Activated CD4-positive, alpha-beta memory T cell treated with anti-CD3 and anti-CD28 coated beads, Interleukin-2, amount 10 ng/mL, durations not matched to agents 7 days and 5 days (primary cell): ENCODE measurements at regions not wholly inside any gene's neighbourhood (a gene's known extent, or its start where the extent isn't known, plus 50 kb on each side); places are given as distances from the start of the nearest gene placed in this dataset.

ENCODE experiments used
- CTCF ChIA-PET: fragments of 350-600 bp; sonication (Branson Sonifier 250); formaldehyde crosslinking; loops from one replicate; lab custom pipeline; 2021; ENCODE audit warnings: antibody characterized with exemption, inconsistent platforms; lab: Charles Lee
- POLR2A ChIA-PET: fragments of 350-600 bp; sonication (Branson Sonifier 250); formaldehyde crosslinking; loops from one replicate; lab custom pipeline; 2021; ENCODE audit warnings: antibody characterized with exemption; lab: Charles Lee
- DNase-seq: peaks from one replicate; pipeline ENCODE4 v3.0.0-alpha.2; 2020
- H3K27ac Mint-ChIP-seq: one replicate; pipeline ENCODE4 v1.8.0; 2021; ENCODE audit warnings: mild to moderate bottlenecking, mixed read lengths
- H3K27me3 Mint-ChIP-seq: one replicate; pipeline ENCODE4 v1.8.0; 2021; ENCODE audit warnings: mixed read lengths
- H3K36me3 Mint-ChIP-seq: one replicate; pipeline ENCODE4 v1.8.0; 2021; ENCODE audit warnings: low read depth, mixed read lengths
- H3K4me1 Mint-ChIP-seq: one replicate; pipeline ENCODE4 v1.8.0; 2021; ENCODE audit warnings: mixed read lengths
- H3K4me3 Mint-ChIP-seq: one replicate; pipeline ENCODE4 v1.8.0; 2021; ENCODE audit warnings: mild to moderate bottlenecking, mixed read lengths
- H3K9me3 Mint-ChIP-seq: one replicate; pipeline ENCODE4 v1.8.0; 2021; ENCODE audit warnings: mixed read lengths

GRCh38 chr5:125401724-125402622 is 655.5 kb upstream of the ZNF608 start:
- no peaks in the 10 kb centered on the region for H3K36me3 Mint-ChIP-seq
- POLR2A ChIA-PET = no interaction called here
- peaks cover 5% of the 10 kb centered on the region for H3K9me3 Mint-ChIP-seq

DNA sequence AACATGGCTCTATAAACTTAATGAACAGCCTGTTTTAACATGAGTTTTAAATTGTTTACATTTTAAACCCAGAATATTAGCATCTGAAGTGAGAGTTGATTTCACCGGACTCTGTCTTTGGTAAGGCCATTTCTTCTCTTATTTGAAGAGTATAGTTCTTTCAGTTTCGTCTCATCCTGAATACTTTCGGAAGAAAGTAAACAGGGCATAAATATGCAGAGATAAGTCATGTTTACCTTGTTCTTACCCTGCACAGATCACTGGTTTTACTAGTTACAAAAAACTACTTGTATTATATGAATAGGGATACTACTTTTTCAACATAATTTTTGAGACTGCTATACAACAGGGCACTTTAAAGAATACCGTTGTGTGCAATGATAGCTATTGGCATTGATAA is 656.3 kb upstream of the ZNF608 start:
- H3K4me3 Mint-ChIP-seq = no peak overlapping the region
- no peak overlapping the region for H3K27ac Mint-ChIP-seq
- no peaks in the 10 kb centered on the region for H3K4me1 Mint-ChIP-seq
- H3K9me3 Mint-ChIP-seq = peaks cover 5% of the 10 kb centered on the region
- no peaks in the 10 kb centered on the region for H3K27me3 Mint-ChIP-seq
- H3K36me3 Mint-ChIP-seq = no peaks in the 10 kb centered on the region
- no peak for DNase-seq
- POLR2A ChIA-PET = no interaction called here
- CTCF ChIA-PET = no interaction called here

More at GRCh38 chr5:125401724-125402622, 655.5 kb upstream of the ZNF608 start:
- CTCF ChIA-PET = no interaction called here
- H3K4me3 Mint-ChIP-seq = no peak overlapping the region
- H3K27me3 Mint-ChIP-seq = no peaks in the 10 kb centered on the region
- no peak overlapping the region for H3K27ac Mint-ChIP-seq
- H3K4me1 Mint-ChIP-seq = no peaks in the 10 kb centered on the region
- DNase-seq = no peak

DNA sequence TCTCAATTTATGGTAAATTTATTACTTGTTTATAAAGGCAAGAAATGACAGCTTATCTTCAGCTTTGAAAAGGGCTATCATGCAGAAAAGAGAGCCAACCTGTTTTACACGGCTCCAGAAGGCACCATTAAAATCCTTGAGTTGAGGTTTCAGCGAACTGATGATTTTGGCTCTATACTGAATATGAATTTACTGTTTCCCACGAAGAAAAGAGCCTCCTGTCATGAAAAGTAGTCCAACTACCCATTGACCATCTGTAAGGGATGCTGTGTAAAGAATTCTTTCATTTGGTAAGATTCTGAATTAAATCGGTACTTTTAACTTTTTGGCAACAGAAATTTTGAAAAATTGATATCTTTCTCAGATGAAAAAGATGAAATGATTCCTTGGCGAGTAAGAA is 657.6 kb upstream of the ZNF608 start:
- DNase-seq = no peak
- POLR2A ChIA-PET = no interaction called here

DNA sequence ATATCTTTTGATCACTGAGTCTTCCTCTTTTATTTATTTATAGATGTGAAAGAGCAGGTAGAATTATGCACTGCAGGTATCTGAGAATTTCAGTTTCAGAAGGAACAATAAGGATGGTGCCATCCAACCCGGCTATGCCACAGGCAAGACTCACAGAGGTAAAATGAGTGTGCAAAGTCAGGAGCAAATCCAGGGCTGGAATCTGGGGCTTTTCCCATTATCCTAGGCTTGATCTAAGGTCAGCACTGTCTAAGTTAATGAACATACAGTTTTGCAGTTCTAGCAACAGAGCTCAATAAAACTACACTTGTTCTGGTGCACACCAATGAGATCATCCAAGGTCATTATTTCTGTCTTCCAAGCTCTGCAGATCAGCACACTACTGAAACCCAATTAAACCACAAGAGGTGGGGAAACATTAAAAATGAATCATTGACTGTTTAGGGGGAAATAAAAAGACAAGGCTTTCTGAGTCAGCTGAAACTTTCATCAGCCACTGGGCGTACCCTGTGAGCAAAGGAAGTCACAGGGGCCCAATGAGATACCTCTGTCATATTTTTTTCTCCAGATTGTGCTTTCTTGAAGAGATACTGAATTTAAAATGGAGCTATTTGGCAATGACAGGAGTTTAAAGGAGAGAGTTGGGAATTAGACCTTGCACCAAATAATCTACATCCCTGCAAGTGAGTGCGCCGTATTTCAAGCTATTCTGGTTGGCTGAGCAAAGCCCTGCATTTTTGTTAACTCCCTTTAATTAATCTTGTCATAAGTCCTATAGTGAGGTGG is 662.2 kb upstream of the ZNF608 start:
- POLR2A ChIA-PET = no interaction called here
- Mint-ChIP-seq H3K9me3 (peaks cover 2% of the 10 kb centered on the region), H3K27ac (no peak overlapping the region), H3K27me3 (no peaks in the 10 kb centered on the region), H3K36me3 (no peaks in the 10 kb centered on the region), H3K4me1 (no peaks in the 10 kb centered on the region), H3K4me3 (no peak overlapping the region)
- CTCF ChIA-PET = no interaction called here
- no peak for DNase-seq

More for the DNA sequence above, 657.6 kb upstream of the ZNF608 start:
- H3K27me3 Mint-ChIP-seq = no peaks in the 10 kb centered on the region
- CTCF ChIA-PET = no interaction called here
- no peak overlapping the region for H3K27ac Mint-ChIP-seq
- H3K9me3 Mint-ChIP-seq = peaks cover 5% of the 10 kb centered on the region
- H3K4me1 Mint-ChIP-seq = no peaks in the 10 kb centered on the region
- no peaks in the 10 kb centered on the region for H3K36me3 Mint-ChIP-seq
- no peak overlapping the region for H3K4me3 Mint-ChIP-seq

DNA sequence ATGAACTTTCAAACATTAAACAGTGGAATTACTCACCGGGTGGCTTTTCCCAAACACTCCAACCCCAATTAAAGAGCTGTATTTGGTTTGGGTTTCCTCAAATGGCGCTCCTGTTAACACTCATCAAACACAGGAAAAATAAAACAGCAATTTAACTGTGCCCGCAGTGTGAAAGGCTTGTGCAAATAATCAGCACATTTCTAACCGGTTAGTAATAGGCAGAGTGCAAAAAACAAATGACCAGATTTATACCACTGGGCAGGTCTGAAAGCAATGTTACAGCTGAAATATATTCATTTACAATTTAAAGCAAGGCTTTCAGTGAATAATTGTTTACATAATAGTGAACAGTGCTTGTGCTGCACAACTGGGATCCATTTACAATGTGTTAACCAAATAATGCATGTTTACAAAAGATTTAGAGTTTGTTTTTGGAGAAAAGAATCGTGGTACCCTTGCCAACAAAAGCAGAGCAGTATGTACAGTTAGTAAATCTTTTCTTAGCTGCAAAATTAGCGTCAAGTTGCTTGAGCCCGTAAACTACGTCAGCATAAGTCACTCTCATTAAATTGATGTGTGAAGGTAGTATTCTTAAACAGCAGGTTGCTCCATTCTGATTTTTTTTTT is 662.9 kb upstream of the ZNF608 start:
- DNase-seq = no peak
- Mint-ChIP-seq H3K4me1 (no peaks in the 10 kb centered on the region), H3K4me3 (no peak overlapping the region), H3K27me3 (no peaks in the 10 kb centered on the region), H3K9me3 (peaks cover 2% of the 10 kb centered on the region), H3K36me3 (no peaks in the 10 kb centered on the region), H3K27ac (no peak overlapping the region)
- ChIA-PET POLR2A (no interaction called here), CTCF (interaction anchor here (0.7 kb wide), 1 partner anchor 10 kb away, joined by 3 read pairs; no protein-coding TSS in a partner anchor)

- ChIA-PET CTCF (interaction anchor here (0.7 kb wide), 1 partner anchor 9 kb away, joined by 3 read pairs; no protein-coding TSS in a partner anchor), POLR2A (no interaction called here)
- no peaks in the 10 kb centered on the region for H3K36me3 Mint-ChIP-seq
- H3K4me1 Mint-ChIP-seq = no peaks in the 10 kb centered on the region
- peaks cover 2% of the 10 kb centered on the region for H3K9me3 Mint-ChIP-seq
- no peak overlapping the region for H3K27ac Mint-ChIP-seq
- no peaks in the 10 kb centered on the region for H3K27me3 Mint-ChIP-seq
- no peak for DNase-seq
- no peak overlapping the region for H3K4me3 Mint-ChIP-seq
Measured at GRCh38 chr5:125409861-125410536, 663.6 kb upstream of the ZNF608 start.

DNA sequence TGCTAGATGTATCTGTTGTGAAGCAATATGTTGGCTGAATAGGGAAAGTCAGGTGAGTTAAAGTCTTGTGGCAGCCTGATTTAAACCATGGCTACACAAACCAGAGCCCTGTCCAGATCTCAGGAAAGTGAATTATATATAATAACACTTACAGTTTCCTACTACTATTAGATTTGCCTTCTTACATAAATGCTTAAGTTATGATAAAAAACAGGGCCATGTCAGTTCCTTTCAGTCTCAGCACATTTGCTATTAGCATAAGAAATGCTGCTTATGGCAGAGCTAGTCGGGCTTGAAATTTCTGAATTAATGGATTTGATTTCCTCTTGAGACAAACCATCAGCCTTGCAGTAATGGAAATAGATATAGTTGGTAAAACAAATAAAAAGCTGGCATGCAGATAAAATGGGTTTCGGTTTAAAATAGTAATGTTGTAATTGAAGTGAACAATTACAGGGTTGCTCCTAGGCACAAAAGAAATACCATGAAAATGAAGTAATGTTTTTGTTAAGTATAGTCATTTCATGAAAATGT is 664.2 kb upstream of the ZNF608 start:
- H3K27me3 Mint-ChIP-seq = no peaks in the 10 kb centered on the region
- H3K36me3 Mint-ChIP-seq = no peaks in the 10 kb centered on the region
- no peak for DNase-seq
- H3K4me3 Mint-ChIP-seq = no peak overlapping the region
- H3K4me1 Mint-ChIP-seq = no peaks in the 10 kb centered on the region
- H3K27ac Mint-ChIP-seq = no peak overlapping the region
- CTCF ChIA-PET = no interaction called here
- POLR2A ChIA-PET = no interaction called here
- H3K9me3 Mint-ChIP-seq = peaks cover 2% of the 10 kb centered on the region

DNA sequence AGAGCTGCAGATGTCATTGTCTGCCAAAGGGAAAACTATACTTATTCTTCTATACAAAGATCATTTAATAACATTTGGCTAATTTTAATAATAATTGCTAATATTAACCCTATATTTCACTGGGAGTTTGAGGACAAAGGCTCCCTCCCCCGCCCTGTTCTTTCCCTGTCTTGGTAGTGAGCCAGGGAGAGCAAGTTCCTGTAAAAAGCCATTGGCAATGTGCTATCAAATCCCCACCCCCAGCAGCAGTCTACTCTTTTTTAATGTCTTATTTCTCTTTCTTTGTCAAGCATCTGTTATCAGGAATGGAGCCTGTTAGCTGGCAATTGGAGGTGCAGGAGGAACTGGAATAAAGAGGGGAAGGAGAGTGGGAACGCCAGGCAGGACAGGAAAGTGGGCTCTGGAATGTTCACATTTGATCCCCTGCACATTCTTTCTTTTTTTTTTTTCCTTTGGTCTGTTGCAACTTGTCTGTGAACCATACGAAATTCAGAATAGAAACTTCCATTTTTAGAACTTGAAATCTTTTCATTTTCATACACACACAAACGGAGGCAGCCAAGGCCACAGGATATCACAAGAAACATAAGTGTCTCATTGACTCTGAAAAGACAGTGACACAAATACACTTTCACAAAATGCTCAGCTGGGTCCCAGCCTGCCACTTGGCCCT is 664.8 kb upstream of the ZNF608 start:
- H3K4me3 Mint-ChIP-seq = no peak overlapping the region
- ChIA-PET CTCF (no interaction called here), POLR2A (no interaction called here)
- no peak for DNase-seq
- H3K36me3 Mint-ChIP-seq = no peaks in the 10 kb centered on the region
- no peak overlapping the region for H3K27ac Mint-ChIP-seq
- no peaks in the 10 kb centered on the region for H3K4me1 Mint-ChIP-seq
- H3K27me3 Mint-ChIP-seq = no peaks in the 10 kb centered on the region
- peaks cover 2% of the 10 kb centered on the region for H3K9me3 Mint-ChIP-seq

DNA sequence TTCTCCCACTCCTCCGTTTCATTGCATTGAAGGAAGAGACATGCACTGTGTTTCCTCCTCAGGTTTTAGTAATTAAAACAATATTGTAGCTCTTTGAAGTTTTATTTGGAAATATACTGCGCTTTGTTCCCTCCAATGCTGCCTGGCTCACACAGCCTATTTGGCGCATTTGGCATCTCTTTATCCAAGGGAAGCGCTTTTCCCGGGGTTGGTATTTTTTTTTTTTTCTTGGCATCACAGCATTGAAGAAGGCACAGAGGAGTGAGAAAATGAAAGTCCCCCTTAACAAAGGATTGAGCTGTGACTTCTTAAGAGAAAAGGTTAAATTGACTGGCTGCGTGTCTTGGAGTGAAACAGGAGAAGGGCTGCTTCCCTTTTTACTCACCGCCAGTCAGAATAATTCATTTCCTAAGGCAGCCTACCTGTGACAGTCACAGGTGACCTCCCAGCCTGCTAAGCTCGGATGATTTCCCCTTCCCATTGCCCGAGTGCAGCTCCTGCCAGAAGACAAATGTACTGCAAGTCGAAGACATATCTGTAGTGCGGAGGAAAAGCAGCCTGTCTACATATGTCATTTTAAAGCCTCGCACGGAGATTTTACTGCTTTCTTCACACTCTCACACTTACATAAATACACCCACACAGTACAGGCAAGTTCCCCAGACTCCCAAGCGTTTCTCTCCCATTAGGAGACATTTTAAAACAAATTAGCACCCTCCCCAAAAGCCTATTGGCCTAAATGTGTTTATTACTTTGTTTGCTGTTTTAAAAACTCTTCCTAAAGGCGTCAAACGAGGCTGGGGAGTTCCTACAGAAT is 665.5 kb upstream of the ZNF608 start:
- ChIA-PET CTCF (no interaction called here), POLR2A (no interaction called here)
- no peak for DNase-seq
- Mint-ChIP-seq H3K9me3 (peaks cover 2% of the 10 kb centered on the region), H3K4me1 (no peaks in the 10 kb centered on the region), H3K36me3 (no peaks in the 10 kb centered on the region), H3K27ac (no peak overlapping the region), H3K27me3 (no peaks in the 10 kb centered on the region), H3K4me3 (no peak overlapping the region)

DNA sequence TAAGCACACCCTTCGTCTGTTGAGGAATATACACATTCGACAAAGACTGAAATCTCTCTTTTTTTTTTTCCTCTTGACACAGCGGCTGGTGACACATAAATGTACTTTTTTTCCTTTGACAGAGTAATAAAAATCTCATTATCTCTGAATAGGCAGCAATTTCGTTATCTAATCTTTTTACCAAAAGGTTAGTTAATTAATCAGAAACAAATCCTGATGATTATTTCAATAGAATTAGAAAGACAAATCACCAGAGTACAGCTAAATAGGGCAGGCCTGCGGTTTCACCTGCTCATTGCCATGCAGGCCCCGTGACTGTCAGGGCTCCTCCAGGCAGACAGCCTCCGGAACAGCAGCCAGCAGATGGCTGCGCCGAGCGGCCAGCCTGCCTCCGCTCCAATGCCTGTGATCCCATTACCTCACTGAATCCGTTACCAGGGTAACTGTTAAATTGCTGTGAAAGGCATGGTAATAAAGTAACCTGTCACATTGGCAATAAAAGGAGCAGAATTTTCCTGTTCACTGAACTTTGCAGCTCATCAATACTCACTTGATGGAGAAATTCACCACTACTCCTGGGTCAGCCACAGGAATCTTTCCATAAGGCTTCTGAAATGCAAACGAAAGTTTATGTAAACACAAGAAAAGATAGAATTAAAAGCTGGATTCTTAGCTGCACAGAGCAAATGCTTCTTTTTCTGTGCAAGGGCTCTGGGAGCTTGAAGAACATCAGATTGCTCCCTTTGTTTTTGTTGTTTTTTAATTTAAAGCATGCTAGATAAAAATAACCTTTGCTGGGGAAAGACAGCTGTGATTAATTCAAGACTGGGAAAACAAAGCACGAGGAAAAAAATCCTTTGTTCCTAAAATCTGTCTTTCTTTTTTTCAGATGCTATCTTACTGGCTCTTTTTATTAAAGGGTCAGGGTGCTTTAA is 666.4 kb upstream of the ZNF608 start:
- peaks cover 2% of the 10 kb centered on the region for H3K9me3 Mint-ChIP-seq
- H3K27me3 Mint-ChIP-seq = no peaks in the 10 kb centered on the region
- DNase-seq = no peak
- ChIA-PET CTCF (no interaction called here), POLR2A (no interaction called here)
- no peak overlapping the region for H3K4me3 Mint-ChIP-seq
- H3K4me1 Mint-ChIP-seq = no peaks in the 10 kb centered on the region
- H3K36me3 Mint-ChIP-seq = no peaks in the 10 kb centered on the region
- no peak overlapping the region for H3K27ac Mint-ChIP-seq
